Neural crest cell (in vitro differentiated cells): ENCODE measurements at regions not wholly inside any gene's neighbourhood (a gene's known extent, or its start where the extent isn't known, plus 50 kb on each side); places are given as distances from the start of the nearest gene placed in this dataset.

Experiments
- DNase-seq: peaks from one replicate; pipeline ENCODE4 v3.0.0; 2021; ENCODE audit warnings: low read depth, mixed read lengths, low spot score
- H3K27ac Mint-ChIP-seq: one replicate; pipeline ENCODE4 v1.8.0; 2021; ENCODE audit warnings: mild to moderate bottlenecking, mixed read lengths; ENCODE audit not compliant: unreplicated experiment
- H3K27me3 Mint-ChIP-seq: 2 replicates; pipeline ENCODE4 v1.8.0; 2021; ENCODE audit warnings: low read depth, mild to moderate bottlenecking, mixed read lengths
- H3K36me3 Mint-ChIP-seq: 2 replicates; pipeline ENCODE4 v1.8.0; 2021; ENCODE audit warnings: low read depth, mild to moderate bottlenecking, mixed read lengths
- H3K4me1 Mint-ChIP-seq: 2 replicates; pipeline ENCODE4 v1.8.0; 2021; ENCODE audit warnings: mixed read lengths
- H3K4me3 Mint-ChIP-seq: one replicate; pipeline ENCODE4 v1.8.0; 2021; ENCODE audit warnings: mild to moderate bottlenecking, mixed read lengths
- H3K9me3 Mint-ChIP-seq: 2 replicates; pipeline ENCODE4 v1.8.0; 2021; ENCODE audit warnings: mixed read lengths
- CTCF ChIP-seq: fragments of 200-600 bp; sonication (generic); conservative IDR thresholded peaks from 2 replicates; pipeline ENCODE4 v1.5.0; 2021; ENCODE audit warnings: antibody characterized with exemption, mild to moderate bottlenecking

GRCh38 chr6:50257322-50257721 lies 207.6 kb upstream of the DEFB112 start:
- H3K27me3 Mint-ChIP-seq = no peaks in the 10 kb centered on the region
- H3K4me3 Mint-ChIP-seq = no peak overlapping the region
- peaks cover 3% of the 10 kb centered on the region for H3K36me3 Mint-ChIP-seq
- H3K27ac Mint-ChIP-seq = no peak overlapping the region
- no peak for TF ChIP-seq CTCF
- H3K9me3 Mint-ChIP-seq = peaks cover 17% of the 10 kb centered on the region
- no peak for DNase-seq
- H3K4me1 Mint-ChIP-seq = no peaks in the 10 kb centered on the region

GRCh38 chr6:50259903-50260302 lies 210.2 kb upstream of the DEFB112 start:
- Mint-ChIP-seq H3K9me3 (peaks cover 17% of the 10 kb centered on the region), H3K27ac (no peak overlapping the region), H3K36me3 (peaks cover 3% of the 10 kb centered on the region), H3K4me1 (no peaks in the 10 kb centered on the region), H3K4me3 (no peak overlapping the region), H3K27me3 (no peaks in the 10 kb centered on the region)
- no peak for TF ChIP-seq CTCF
- no peak for DNase-seq

GRCh38 chr6:50264995-50265571 lies 215.4 kb upstream of the DEFB112 start:
- no peak overlapping the region for H3K27ac Mint-ChIP-seq
- H3K4me1 Mint-ChIP-seq = peaks cover 3% of the 10 kb centered on the region
- H3K9me3 Mint-ChIP-seq = peaks cover 5% of the 10 kb centered on the region
- no peak for DNase-seq
- no peak overlapping the region for H3K4me3 Mint-ChIP-seq
- H3K27me3 Mint-ChIP-seq = no peaks in the 10 kb centered on the region
- TF ChIP-seq CTCF = peak; percentile 64
- H3K36me3 Mint-ChIP-seq = no peaks in the 10 kb centered on the region

GRCh38 chr6:50270415-50270814 lies 220.7 kb upstream of the DEFB112 start:
- TF ChIP-seq CTCF = no peak
- peaks cover 7% of the 10 kb centered on the region for H3K9me3 Mint-ChIP-seq
- H3K4me1 Mint-ChIP-seq = peaks cover 11% of the 10 kb centered on the region
- no peak for DNase-seq
- H3K27me3 Mint-ChIP-seq = no peaks in the 10 kb centered on the region
- no peak overlapping the region for H3K27ac Mint-ChIP-seq
- H3K4me3 Mint-ChIP-seq = no peak overlapping the region
- no peaks in the 10 kb centered on the region for H3K36me3 Mint-ChIP-seq

- Mint-ChIP-seq H3K4me3 (no peak overlapping the region), H3K36me3 (no peaks in the 10 kb centered on the region), H3K27ac (no peak overlapping the region), H3K27me3 (no peaks in the 10 kb centered on the region), H3K9me3 (peaks cover 7% of the 10 kb centered on the region), H3K4me1 (peaks cover 11% of the 10 kb centered on the region)
- DNase-seq = no peak
- no peak for TF ChIP-seq CTCF
Measured at GRCh38 chr6:50271266-50271665, 221.5 kb upstream of the DEFB112 start.
